Cardiac muscle cell (in vitro differentiated cells and primary cell): ENCODE measurements at regions not wholly inside any gene's neighbourhood (a gene's known extent, or its start where the extent isn't known, plus 50 kb on each side); places are given as distances from the start of the nearest gene placed in this dataset.
A peak's percentile ranks its signal among the peaks of the same experiment; 100 is the strongest.

Source experiments
- DNase-seq, 2 donors: peaks; one replicate each; pipeline versions ENCODE4 v3.0.0 to v3.0.0-alpha.2; 2010 to 2017; ENCODE audit warnings: low read depth in 1 of 2, low spot score in 1 of 2
- H3K27ac ChIP-seq: fragments of 200-600 bp; sonication (generic); 2 replicates; pipeline ENCODE4 v1.5.1; 2016
- H3K27me3 ChIP-seq: fragments of 200-600 bp; sonication (generic); 2 replicates; pipeline ENCODE4 v1.6.0; 2016; ENCODE audit warnings: control low read depth
- H3K36me3 ChIP-seq: fragments of 200-600 bp; sonication (generic); 2 replicates; pipeline ENCODE4 v1.5.1; 2016; ENCODE audit warnings: control low read depth
- H3K4me1 ChIP-seq: fragments of 200-600 bp; sonication (generic); 2 replicates; pipeline ENCODE4 v1.8.1; 2017; ENCODE audit warnings: low read depth, mild to moderate bottlenecking, mixed run types
- H3K4me3 ChIP-seq: fragments of 200-600 bp; sonication (generic); 2 replicates; pipeline ENCODE4 v1.5.1; 2016; ENCODE audit warnings: mild to moderate bottlenecking
- H3K9me3 ChIP-seq: fragments of 200-600 bp; sonication (generic); 2 replicates; pipeline ENCODE4 v1.5.1; 2017; ENCODE audit warnings: low read depth, mild to moderate bottlenecking, control low read depth
- CTCF ChIP-seq: IDR thresholded peaks from 2 replicates; pipeline ENCODE4 v1.5.1; 2012; ENCODE audit warnings: low read depth, mild to moderate bottlenecking, low read length

- Histone ChIP-seq H3K36me3 (no peaks in the 10 kb centered on the region), H3K4me3 (no peak overlapping the region), H3K9me3 (no peaks in the 10 kb centered on the region), H3K4me1 (no peaks in the 10 kb centered on the region), H3K27me3 (no peaks in the 10 kb centered on the region), H3K27ac (no peak overlapping the region)
- no peak for TF ChIP-seq CTCF
- DNase-seq = no peak
These were observed 1024.2 kb downstream of the DIPK2A start for GRCh38 chr3:144995856-144996255.

GRCh38 chr3:145005427-145005826 is 1033.8 kb downstream of the DIPK2A start:
- no peaks in the 10 kb centered on the region for H3K9me3 ChIP-seq
- H3K27ac ChIP-seq = no peak overlapping the region
- DNase-seq = no peak
- H3K4me1 ChIP-seq = no peaks in the 10 kb centered on the region
- no peak for TF ChIP-seq CTCF
- H3K4me3 ChIP-seq = no peak overlapping the region
- no peaks in the 10 kb centered on the region for H3K36me3 ChIP-seq
- H3K27me3 ChIP-seq = no peaks in the 10 kb centered on the region

- Histone ChIP-seq H3K27me3 (no peaks in the 10 kb centered on the region), H3K4me1 (no peaks in the 10 kb centered on the region), H3K9me3 (no peaks in the 10 kb centered on the region), H3K27ac (no peak overlapping the region), H3K4me3 (no peak overlapping the region), H3K36me3 (no peaks in the 10 kb centered on the region)
- TF ChIP-seq CTCF = no peak
- no peak for DNase-seq
These were observed 1034.6 kb downstream of the DIPK2A start for GRCh38 chr3:145006271-145006670.

GRCh38 chr3:145013931-145014330 is 1042.3 kb downstream of the DIPK2A start:
- Histone ChIP-seq H3K9me3 (no peaks in the 10 kb centered on the region), H3K4me1 (no peaks in the 10 kb centered on the region), H3K27ac (no peak overlapping the region), H3K4me3 (no peak overlapping the region), H3K27me3 (no peaks in the 10 kb centered on the region), H3K36me3 (no peaks in the 10 kb centered on the region)
- no peak for DNase-seq
- TF ChIP-seq CTCF = no peak

- H3K27me3 ChIP-seq = no peaks in the 10 kb centered on the region
- no peaks in the 10 kb centered on the region for H3K9me3 ChIP-seq
- no peak overlapping the region for H3K27ac ChIP-seq
- no peaks in the 10 kb centered on the region for H3K36me3 ChIP-seq
- TF ChIP-seq CTCF = no peak
- H3K4me1 ChIP-seq = no peaks in the 10 kb centered on the region
- peak in 1 of 2 donors; percentile 60 for DNase-seq
- no peak overlapping the region for H3K4me3 ChIP-seq
These were observed 1043.6 kb downstream of the DIPK2A start for GRCh38 chr3:145015253-145015652.

GRCh38 chr3:145017959-145018358 is 1046.3 kb downstream of the DIPK2A start:
- DNase-seq = peak in 1 of 2 donors; percentile 57
- no peak overlapping the region for H3K27ac ChIP-seq
- H3K4me3 ChIP-seq = no peak overlapping the region
- no peak for TF ChIP-seq CTCF
- no peaks in the 10 kb centered on the region for H3K4me1 ChIP-seq
- H3K27me3 ChIP-seq = no peaks in the 10 kb centered on the region
- no peaks in the 10 kb centered on the region for H3K9me3 ChIP-seq
- H3K36me3 ChIP-seq = no peaks in the 10 kb centered on the region
